ENCODE measurements at regions not wholly inside any gene's neighbourhood (a gene's known extent, or its start where the extent isn't known, plus 50 kb on each side); places are given as distances from the start of the nearest gene placed in this dataset.
"Not testable (repeated sequence)": the region's sequence is repeated elsewhere in the genome, so short reads cannot be mapped to it uniquely, and the experiment has no call there.

GRCh38 chr1:101185421-101185820 lies 51.4 kb upstream of the S1PR1 start:
- no peak for DNase-seq

DNA sequence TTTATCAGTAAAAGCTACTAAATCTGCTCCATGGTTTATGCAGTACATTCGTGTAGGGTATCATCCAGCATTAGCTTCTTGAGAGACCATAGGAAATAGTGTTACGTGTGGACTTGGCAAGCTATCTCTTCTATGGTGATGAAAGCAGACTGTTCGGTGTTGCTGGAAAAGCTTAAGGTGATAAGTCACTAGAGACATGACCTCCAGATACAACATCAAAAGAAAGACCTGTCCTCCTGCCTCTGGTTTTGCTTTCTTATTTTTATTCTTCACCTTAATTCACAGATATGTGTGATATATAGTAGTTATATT lies 53.5 kb upstream of the S1PR1 start:
- no peak for DNase-seq

GRCh38 chr1:101182627-101183387 lies 54.0 kb upstream of the S1PR1 start:
- DNase-seq: no peak

DNA sequence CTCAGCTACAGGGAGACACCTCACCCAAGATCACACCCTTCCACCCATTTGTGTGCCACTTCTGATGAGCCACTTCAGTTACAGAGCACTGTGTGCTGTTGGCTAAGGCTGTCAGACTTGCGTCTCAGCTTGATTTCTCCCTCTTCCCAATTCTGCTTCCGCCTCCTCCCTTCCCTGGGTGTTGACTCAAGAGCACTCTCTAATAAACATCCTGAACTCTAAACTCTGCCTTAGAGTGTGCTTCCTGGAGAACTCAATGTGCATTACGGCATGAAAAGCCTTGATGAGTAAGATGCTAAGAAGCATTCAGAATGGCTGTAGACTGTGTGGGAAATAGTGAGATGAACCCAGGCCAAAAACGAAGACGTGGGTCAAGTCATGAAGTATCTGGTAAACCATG lies 54.9 kb upstream of the S1PR1 start:
- no peak for DNase-seq

GRCh38 chr1:101178688-101179491 lies 57.9 kb upstream of the S1PR1 start:
- no peak for DNase-seq

DNA sequence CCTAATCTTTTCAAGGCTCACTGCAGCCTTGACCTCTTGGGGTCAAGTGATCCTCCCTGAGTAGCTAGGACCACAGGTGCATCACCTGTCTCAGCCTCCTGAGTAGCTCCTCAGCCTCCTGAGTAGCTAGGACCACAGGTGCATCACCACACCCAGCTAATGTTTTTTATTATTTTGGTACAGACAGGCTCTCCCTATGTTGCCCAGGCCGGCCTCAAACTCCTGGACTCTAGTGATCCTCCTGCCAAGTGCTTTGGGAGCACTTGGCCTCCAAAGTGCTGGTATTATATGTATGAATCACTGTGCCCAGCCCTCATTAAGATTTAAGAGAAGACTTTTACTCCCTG lies 58.5 kb upstream of the S1PR1 start:
- no peak for DNase-seq

- no peak for DNase-seq
Observed at GRCh38 chr1:101175886-101176285, 60.9 kb upstream of the S1PR1 start.

DNA sequence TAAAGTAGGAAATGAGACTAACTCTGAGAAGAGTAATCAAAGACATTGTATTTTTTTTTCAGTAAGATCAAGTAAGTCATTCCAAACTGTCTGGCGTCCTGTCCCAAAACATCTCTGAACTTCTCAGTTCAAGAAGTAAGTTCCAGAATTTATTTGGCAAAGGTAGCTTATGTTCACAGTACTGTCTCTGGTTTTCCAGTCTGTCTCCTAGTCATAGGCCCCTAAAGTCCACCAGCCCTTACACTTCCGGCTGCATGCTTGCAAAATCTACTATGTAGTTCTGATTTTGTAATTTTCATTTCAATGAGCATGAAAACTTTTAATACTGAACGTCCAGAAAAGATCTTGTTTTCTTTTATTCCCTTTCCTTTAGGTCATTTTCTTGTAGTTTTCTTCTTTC lies 61.4 kb upstream of the S1PR1 start:
- DNase-seq: no peak

DNA sequence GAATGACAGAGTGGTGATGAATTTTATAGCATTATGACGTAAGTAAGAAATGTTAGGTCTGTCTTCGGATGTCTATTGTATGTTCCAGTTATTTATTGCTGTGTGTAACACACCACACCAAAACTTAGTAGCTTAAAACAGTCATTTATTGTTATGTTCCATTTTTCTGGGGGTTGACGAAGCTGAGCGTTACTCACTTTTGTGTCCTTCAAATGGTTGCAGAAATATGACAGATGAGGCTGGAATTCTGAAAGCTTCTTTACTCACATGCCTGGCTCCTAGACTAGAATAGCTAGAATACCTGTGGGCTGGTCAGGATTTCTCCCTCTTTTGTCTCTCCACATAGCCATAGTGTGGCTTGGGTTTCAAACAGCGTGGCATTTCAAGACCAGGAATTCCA lies 62.1 kb upstream of the S1PR1 start:
- no peak for DNase-seq

- DNase-seq: not testable (repeated sequence)
Observed at GRCh38 chr1:101174298-101174697, 62.5 kb upstream of the S1PR1 start.

DNA sequence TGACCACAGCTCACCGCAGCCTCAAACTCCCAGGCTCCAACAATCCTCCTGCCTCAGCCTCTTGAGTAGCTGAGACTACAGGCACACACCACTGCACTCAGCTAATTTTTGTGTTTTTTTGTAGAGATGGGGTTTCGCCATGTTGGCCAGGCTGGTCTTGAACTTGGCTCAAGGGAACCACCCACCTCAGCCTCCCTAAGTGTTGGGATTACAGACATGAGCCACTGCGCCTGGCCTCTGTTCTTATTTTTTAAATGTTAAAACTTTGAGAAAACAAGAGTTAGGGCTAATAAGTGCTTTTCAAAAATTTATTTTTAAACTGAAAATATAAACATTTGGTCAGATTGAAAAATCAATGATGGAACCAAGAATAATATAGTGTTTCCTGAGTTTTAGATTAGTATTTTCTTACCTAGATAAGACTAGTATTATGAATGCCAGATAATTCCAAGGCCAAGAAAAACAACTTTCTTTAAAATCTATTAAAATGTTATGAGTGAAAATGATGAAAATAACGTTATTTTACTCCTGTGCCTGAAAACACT lies 66.2 kb upstream of the S1PR1 start:
- no peak for DNase-seq

GRCh38 chr1:101167891-101168290 lies 68.9 kb upstream of the S1PR1 start:
- DNase-seq: no peak

GRCh38 chr1:101166583-101167120 lies 70.2 kb upstream of the S1PR1 start:
- DNase-seq: no peak

DNA sequence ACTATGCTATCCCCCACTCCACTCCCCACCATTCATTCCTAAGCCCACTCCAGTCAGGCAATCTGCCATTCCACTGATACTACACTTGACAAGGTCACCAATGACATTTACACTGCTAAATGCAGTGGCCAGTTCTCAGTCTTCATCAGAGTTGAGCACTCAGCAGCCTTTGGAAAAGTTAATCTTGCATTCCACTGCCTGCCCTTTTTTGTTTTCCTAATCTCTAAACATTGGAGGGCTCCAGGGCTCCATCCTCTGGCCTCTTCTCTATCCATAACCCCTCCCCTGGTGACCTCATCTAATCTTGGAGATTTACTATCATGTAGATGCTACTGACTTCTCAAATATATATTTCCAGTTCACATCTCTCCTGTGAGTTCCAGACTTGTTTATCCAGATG lies 70.9 kb upstream of the S1PR1 start:
- no peak for DNase-seq

DNA sequence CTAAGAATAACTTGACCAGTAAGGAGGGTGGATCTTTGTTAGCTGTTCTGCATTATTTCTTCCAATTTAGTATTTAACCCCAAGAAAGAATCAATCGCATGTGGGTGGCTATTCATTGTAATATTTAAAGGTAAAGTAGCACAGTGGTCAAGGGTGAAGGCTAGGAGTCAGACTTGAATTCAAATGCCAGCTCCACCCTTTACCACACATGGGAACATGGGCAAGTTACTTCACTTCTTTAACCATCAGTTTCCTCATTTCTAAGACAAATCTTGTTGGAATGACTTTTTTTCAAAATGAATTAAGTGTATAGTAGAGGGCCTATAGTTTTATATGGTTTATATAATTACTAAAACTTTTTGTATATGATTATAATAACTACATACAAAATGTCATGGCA lies 71.3 kb upstream of the S1PR1 start:
- no peak for DNase-seq

DNA sequence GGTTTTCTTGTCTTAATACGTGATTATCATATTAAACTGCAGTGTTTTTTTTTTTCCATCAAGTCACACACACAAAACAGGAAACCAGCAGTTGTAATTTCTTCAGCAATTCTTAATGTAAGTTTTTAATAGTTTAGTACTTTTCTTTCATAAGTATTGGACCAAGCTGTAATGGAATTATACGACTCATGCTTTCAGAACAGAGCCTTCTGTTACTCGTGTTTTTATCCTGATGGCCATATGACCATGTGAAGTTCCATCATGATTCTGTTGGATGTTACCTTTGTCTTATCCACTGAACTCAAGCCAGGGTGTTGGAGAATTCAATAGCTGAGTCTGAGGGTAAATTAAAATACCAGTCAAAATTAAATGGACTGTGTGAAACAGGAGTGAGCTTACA lies 72.0 kb upstream of the S1PR1 start:
- DNase-seq: no peak

GRCh38 chr1:101162736-101163735 lies 73.8 kb upstream of the S1PR1 start:
- no peak for DNase-seq

DNA sequence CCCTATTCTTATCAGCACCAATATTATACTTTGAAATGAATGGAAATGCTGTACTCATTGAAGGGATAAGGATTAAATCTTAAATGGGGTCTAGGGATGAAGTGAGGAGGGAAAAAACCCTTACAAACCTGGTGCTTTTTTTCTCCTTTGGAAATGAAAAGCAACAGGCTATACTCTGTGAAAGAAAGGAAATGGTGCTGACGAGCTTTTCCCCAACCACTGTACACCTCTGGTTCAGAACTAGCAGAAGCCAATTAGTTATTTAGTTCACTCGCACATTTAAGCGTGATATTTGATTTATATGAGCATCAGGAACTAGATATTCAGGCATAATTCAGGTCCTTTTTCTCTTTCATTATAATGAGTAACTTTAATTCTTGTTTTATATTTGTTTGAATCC lies 74.5 kb upstream of the S1PR1 start:
- DNase-seq: no peak

DNA sequence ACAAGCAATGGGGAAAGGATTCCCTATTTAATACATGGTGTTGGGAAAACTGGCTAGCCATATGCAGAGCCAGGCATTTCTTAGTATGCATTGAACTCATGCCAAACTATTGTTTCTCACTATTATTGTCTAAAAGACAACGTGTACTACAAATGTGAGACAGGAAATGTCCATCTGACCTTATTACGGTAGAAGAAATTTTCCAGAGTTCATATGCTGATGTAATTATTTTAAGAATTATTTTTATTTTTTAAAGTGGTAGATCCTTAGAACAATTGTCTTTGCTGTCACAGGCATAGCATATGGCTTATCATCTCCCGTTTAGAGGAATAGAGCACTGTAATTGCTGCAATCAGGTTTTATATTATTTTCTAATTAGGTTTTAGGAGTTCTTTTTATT lies 75.2 kb upstream of the S1PR1 start:
- no peak for DNase-seq

GRCh38 chr1:101158424-101158823 lies 78.4 kb upstream of the S1PR1 start:
- no peak for DNase-seq

- no peak for DNase-seq
Observed at GRCh38 chr1:101154547-101154946, 82.3 kb upstream of the S1PR1 start.

- no peak for DNase-seq
Observed at GRCh38 chr1:101153692-101154091, 83.1 kb upstream of the S1PR1 start.

All from left kidney (tissue), 1 donor.